ENCODE measurements at regions not wholly inside any gene's neighbourhood (a gene's known extent, or its start where the extent isn't known, plus 50 kb on each side); places are given as distances from the start of the nearest gene placed in this dataset.

- no peak for DNase-seq
Observed at GRCh38 chr4:108520807-108521206, 99.6 kb upstream of the RPL34 start.

GRCh38 chr4:108519911-108520601 is 100.3 kb upstream of the RPL34 start:
- DNase-seq = no peak

- no peak for DNase-seq
Observed at GRCh38 chr4:108519208-108519833, 101.1 kb upstream of the RPL34 start.

GRCh38 chr4:108512615-108513505 is 107.5 kb upstream of the RPL34 start:
- peak; percentile 26 to 51 for DNase-seq

GRCh38 chr4:108511618-108512017 is 108.8 kb upstream of the RPL34 start:
- DNase-seq = no peak

GRCh38 chr4:108502356-108502755 is 118.0 kb upstream of the RPL34 start:
- DNase-seq = no peak

GRCh38 chr4:108498925-108499324 is 121.5 kb upstream of the RPL34 start:
- no peak for DNase-seq

- no peak for DNase-seq
Observed at GRCh38 chr4:108493596-108493931, 126.8 kb upstream of the RPL34 start.

- peak in 1 of 2 experiments; percentile 14 for DNase-seq
Observed at GRCh38 chr4:108492816-108493595, 127.4 kb upstream of the RPL34 start.

- DNase-seq = no peak
Observed at GRCh38 chr4:108488865-108489264, 131.5 kb upstream of the RPL34 start.

GRCh38 chr4:108486046-108486445 is 134.3 kb upstream of the RPL34 start:
- no peak for DNase-seq

GRCh38 chr4:108484187-108484586 is 136.2 kb upstream of the RPL34 start:
- DNase-seq = no peak

- no peak for DNase-seq
Observed at GRCh38 chr4:108483650-108484049, 136.7 kb upstream of the RPL34 start.

- no peak for DNase-seq
Observed at GRCh38 chr4:108483079-108483478, 137.3 kb upstream of the RPL34 start.

GRCh38 chr4:108480881-108481280 is 139.5 kb upstream of the RPL34 start:
- no peak for DNase-seq

GRCh38 chr4:108477527-108478108 is 142.8 kb upstream of the RPL34 start:
- no peak for DNase-seq

GRCh38 chr4:108473163-108473720 is 147.1 kb upstream of the RPL34 start:
- DNase-seq = no peak

- DNase-seq = no peak
Observed at GRCh38 chr4:108466936-108467902, 153.2 kb upstream of the RPL34 start.

- DNase-seq = no peak
Observed at GRCh38 chr4:108465886-108466500, 154.4 kb upstream of the RPL34 start.

- no peak for DNase-seq
Observed at GRCh38 chr4:108458681-108459080, 161.7 kb upstream of the RPL34 start.

GRCh38 chr4:108454227-108454626 is 166.1 kb upstream of the RPL34 start:
- DNase-seq = no peak

Measured in stimulated activated CD4-positive, alpha-beta T cell treated with anti-CD3 and anti-CD28 coated beads, Interleukin-4, amount 100 ng/mL, for 4 hours (primary cell).